ENCODE measurements at regions not wholly inside any gene's neighbourhood (a gene's known extent, or its start where the extent isn't known, plus 50 kb on each side); places are given as distances from the start of the nearest gene placed in this dataset.
"Not testable (repeated sequence)": the region's sequence is repeated elsewhere in the genome, so short reads cannot be mapped to it uniquely, and the experiment has no call there.

GRCh38 chr7:58085444-58085843, 635.5 kb downstream of the ZNF716 start:
- intact Hi-C loops (cut with DNase I) = not testable (repeated sequence)

GRCh38 chr7:58086461-58086860, 636.5 kb downstream of the ZNF716 start:
- Histone ChIP-seq H3K27ac (no peak overlapping the region), H3K36me3 (no peaks in the 10 kb centered on the region), H3K4me1 (ENCODE audit: insufficient read depth) (no peaks in the 10 kb centered on the region), H3K27me3 (no peaks in the 10 kb centered on the region), H3K9me3 (peaks cover 0 to 4% of the 10 kb centered on the region in 2 donors), H3K4me3 (no peak overlapping the region)
- TF ChIP-seq, protein P1, sequence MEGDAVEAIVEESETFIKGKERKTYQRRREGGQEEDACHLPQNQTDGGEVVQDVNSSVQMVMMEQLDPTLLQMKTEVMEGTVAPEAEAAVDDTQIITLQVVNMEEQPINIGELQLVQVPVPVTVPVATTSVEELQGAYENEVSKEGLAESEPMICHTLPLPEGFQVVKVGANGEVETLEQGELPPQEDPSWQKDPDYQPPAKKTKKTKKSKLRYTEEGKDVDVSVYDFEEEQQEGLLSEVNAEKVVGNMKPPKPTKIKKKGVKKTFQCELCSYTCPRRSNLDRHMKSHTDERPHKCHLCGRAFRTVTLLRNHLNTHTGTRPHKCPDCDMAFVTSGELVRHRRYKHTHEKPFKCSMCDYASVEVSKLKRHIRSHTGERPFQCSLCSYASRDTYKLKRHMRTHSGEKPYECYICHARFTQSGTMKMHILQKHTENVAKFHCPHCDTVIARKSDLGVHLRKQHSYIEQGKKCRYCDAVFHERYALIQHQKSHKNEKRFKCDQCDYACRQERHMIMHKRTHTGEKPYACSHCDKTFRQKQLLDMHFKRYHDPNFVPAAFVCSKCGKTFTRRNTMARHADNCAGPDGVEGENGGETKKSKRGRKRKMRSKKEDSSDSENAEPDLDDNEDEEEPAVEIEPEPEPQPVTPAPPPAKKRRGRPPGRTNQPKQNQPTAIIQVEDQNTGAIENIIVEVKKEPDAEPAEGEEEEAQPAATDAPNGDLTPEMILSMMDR (IDR thresholded peaks at IDR 0.05) = no peak
- TF ChIP-seq EP300 (IDR thresholded peaks at IDR 0.05) = no peak
- no peak for TF ChIP-seq POLR2A (IDR thresholded peaks at IDR 0.05)
- DNase-seq = peak in 1 of 5 donors; percentile 12
- intact Hi-C loops (cut with DNase I) = no loop called here
- 65 to 72% (median 71%) methylated on average over 40 of the region's 40 CpGs for WGBS, 3 donors

More at GRCh38 chr7:58085444-58085843, 635.5 kb downstream of the ZNF716 start:
- H3K9me3 ChIP-seq; DNase-seq; H3K4me3 ChIP-seq; H3K27me3 ChIP-seq; H3K36me3 ChIP-seq; H3K27ac ChIP-seq; H3K4me1 ChIP-seq (ENCODE audit: insufficient read depth): not testable (repeated sequence)
- 71 to 76% (median 74%) methylated on average over 3 of the region's 3 CpGs for WGBS, 3 donors

- H3K9me3 ChIP-seq = peaks cover 0 to 4% of the 10 kb centered on the region in 2 donors
- H3K27ac ChIP-seq = no peak overlapping the region
- intact Hi-C loops (cut with DNase I) = no loop called here
- 62 to 71% (median 69%) methylated on average over 65 of the region's 65 CpGs for WGBS, 3 donors
- no peaks in the 10 kb centered on the region for H3K36me3 ChIP-seq
- no peak for DNase-seq
- H3K4me1 ChIP-seq (ENCODE audit: insufficient read depth) = no peaks in the 10 kb centered on the region
- no peaks in the 10 kb centered on the region for H3K27me3 ChIP-seq
- no peak overlapping the region for H3K4me3 ChIP-seq
- TF ChIP-seq POLR2A (IDR thresholded peaks at IDR 0.05) = no peak
- no peak for TF ChIP-seq EP300 (IDR thresholded peaks at IDR 0.05)
- TF ChIP-seq, protein P1 (IDR thresholded peaks at IDR 0.05) = no peak
These were observed 637.0 kb downstream of the ZNF716 start for GRCh38 chr7:58086871-58087535.

DNA sequence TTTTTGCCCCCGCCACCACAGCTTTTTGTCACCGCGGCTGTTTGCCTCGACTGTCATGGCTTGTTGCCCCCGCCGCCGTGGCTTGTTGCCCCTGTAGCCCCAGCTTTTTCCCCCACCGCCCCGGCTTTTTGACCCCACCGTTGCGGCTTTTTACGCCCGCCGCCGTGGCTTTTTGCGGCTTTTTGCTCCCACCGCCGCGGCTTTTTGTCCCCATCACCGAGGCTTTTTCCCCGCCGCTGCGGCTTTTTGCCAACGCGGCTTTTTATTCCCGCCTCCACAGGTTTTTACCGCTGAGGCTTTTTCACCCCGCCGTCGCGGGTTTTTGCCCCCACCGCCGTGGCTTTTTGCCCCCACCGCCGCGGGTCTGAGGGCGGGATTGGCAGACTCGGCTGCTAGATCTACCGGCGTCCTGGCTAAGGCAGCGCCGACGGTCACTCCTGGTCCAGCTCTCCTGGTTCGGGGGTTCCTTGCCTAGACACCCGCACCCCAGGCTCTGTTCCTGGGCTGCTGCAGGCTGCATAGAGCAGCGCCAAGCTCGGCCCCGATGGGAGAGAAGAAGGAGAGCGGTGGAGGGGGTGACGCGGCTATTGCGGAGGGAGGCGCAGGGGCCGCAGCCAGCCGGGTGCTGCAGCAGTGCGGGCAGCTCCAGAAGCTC, 637.7 kb downstream of the ZNF716 start:
- Histone ChIP-seq H3K36me3 (no peaks in the 10 kb centered on the region), H3K4me3 (no peak overlapping the region), H3K27ac (no peak overlapping the region), H3K4me1 (ENCODE audit: insufficient read depth) (no peaks in the 10 kb centered on the region), H3K27me3 (no peaks in the 10 kb centered on the region), H3K9me3 (peaks cover 0 to 4% of the 10 kb centered on the region in 2 donors)
- 70 to 81% (median 75%) methylated on average over 56 of the region's 56 CpGs for WGBS, 3 donors
- intact Hi-C loops (cut with DNase I) = no loop called here
- peak in 1 of 5 donors; percentile 8 for DNase-seq
- TF ChIP-seq EP300 (IDR thresholded peaks at IDR 0.05) = no peak
- no peak for TF ChIP-seq POLR2A (IDR thresholded peaks at IDR 0.05)
- TF ChIP-seq, protein P1 (IDR thresholded peaks at IDR 0.05) = no peak

DNA sequence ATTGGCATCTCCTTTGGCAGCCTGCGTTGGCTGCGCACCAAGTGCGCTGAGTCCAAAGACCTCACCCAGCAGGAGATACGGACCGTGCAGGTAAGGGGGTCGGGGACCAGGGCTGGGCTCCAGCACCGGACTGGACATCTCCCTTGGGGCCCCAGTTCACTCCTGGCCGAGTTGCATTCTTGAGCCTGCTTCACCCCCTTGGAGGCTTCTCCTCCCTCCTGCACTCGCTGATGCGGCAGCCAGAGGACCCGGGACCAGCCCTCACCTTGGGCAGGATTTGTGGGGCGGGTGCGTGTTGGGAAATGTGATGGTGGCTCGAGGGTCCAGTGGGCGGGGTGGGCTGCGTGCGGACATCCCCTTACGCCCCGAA, 638.2 kb downstream of the ZNF716 start:
- H3K9me3 ChIP-seq; H3K4me3 ChIP-seq; intact Hi-C loops (cut with DNase I); H3K4me1 ChIP-seq (ENCODE audit: insufficient read depth); H3K27ac ChIP-seq; H3K27me3 ChIP-seq; H3K36me3 ChIP-seq; DNase-seq: not testable (repeated sequence)
- 75 to 84% (median 79%) methylated on average over 19 of the region's 19 CpGs for WGBS, 3 donors

DNA sequence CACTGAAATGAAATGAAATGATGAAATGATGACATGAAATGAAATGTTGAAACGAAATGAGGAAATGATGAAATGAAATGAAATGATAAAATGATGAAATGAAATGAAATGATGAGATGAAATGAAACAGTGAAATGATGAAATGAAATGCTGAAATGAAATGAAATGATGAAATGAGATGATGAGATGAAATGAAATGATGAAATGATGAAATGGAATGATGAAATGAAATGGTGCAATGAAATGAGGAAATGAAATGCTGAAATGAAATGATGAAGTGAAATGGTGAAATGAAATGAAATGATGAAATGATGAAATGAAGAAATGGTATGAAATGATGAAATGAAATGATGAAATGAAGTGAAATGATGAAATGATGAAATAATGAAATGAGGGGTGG, 641.1 kb downstream of the ZNF716 start:
- H3K36me3 ChIP-seq; H3K4me1 ChIP-seq (ENCODE audit: insufficient read depth); H3K4me3 ChIP-seq; H3K9me3 ChIP-seq; H3K27me3 ChIP-seq; H3K27ac ChIP-seq; intact Hi-C loops (cut with DNase I); DNase-seq: not testable (repeated sequence)
- 9 to 16% (median 10%) methylated on average over 1 of the region's 1 CpG for WGBS, 3 donors
